ENCODE measurements at regions not wholly inside any gene's neighbourhood (a gene's known extent, or its start where the extent isn't known, plus 50 kb on each side); places are given as distances from the start of the nearest gene placed in this dataset.

GRCh38 chr6:21740376-21741124, 147.0 kb downstream of the SOX4 start:
- Histone ChIP-seq H3K27me3 (ENCODE audit: control insufficient read depth, insufficient read depth, low read length, poor library complexity, severe bottlenecking) (no peaks in the 10 kb centered on the region), H3K9ac (ENCODE audit: extremely low read depth, low read length, poor library complexity, severe bottlenecking) (peak overlapping the region; percentile 70), H3K9me3 (ENCODE audit: control insufficient read depth, low read length) (no peaks in the 10 kb centered on the region), H3K4me3 (ENCODE audit: low read length) (peak overlapping the region; percentile 76), H3K27ac (ENCODE audit: low read depth, low read length) (peak overlapping the region; percentile 89), H3K4me1 (ENCODE audit: control insufficient read depth, insufficient read depth, low read length) (peaks cover 32% of the 10 kb centered on the region), H3K36me3 (ENCODE audit: control insufficient read depth, insufficient read depth, low read length) (peaks cover 26% of the 10 kb centered on the region)
- Mint-ChIP-seq H3K27me3 (ENCODE audit: insufficient read depth) (no peaks in the 10 kb centered on the region), H3K36me3 (ENCODE audit: low read depth) (peaks cover 20% of the 10 kb centered on the region), H3K9me3 (no peaks in the 10 kb centered on the region), H3K4me3 (peak overlapping the region; percentile 38), H3K27ac (peak overlapping the region; percentile 93), H3K4me1 (peaks cover 68% of the 10 kb centered on the region)
- TF ChIP-seq CTCF (conservative IDR thresholded peaks at IDR 0.05) = no peak
- DNase-seq = no peak
- 21 to 56% methylated on average over 1 to 4 of the region's 4 CpGs for WGBS, 2 experiments (ENCODE audit: insufficient coverage in 1 of 2, insufficient read length in 1 of 2)

- Histone ChIP-seq H3K27ac (ENCODE audit: low read depth, low read length) (peak overlapping the region; percentile 89), H3K9me3 (ENCODE audit: control insufficient read depth, low read length) (no peaks in the 10 kb centered on the region), H3K36me3 (ENCODE audit: control insufficient read depth, insufficient read depth, low read length) (peaks cover 30% of the 10 kb centered on the region), H3K27me3 (ENCODE audit: control insufficient read depth, insufficient read depth, low read length, poor library complexity, severe bottlenecking) (no peaks in the 10 kb centered on the region), H3K4me1 (ENCODE audit: control insufficient read depth, insufficient read depth, low read length) (peaks cover 29% of the 10 kb centered on the region), H3K9ac (ENCODE audit: extremely low read depth, low read length, poor library complexity, severe bottlenecking) (peak overlapping the region; percentile 70), H3K4me3 (ENCODE audit: low read length) (peak overlapping the region; percentile 76)
- Mint-ChIP-seq H3K4me1 (peaks cover 60% of the 10 kb centered on the region), H3K9me3 (no peaks in the 10 kb centered on the region), H3K36me3 (ENCODE audit: low read depth) (peaks cover 20% of the 10 kb centered on the region), H3K27me3 (ENCODE audit: insufficient read depth) (no peaks in the 10 kb centered on the region), H3K27ac (peak overlapping the region; percentile 93), H3K4me3 (peak overlapping the region; percentile 36)
- DNase-seq = no peak
- 28% methylated on average over 3 to 4 of the region's 6 CpGs for WGBS, 2 experiments (ENCODE audit: insufficient coverage in 1 of 2, insufficient read length in 1 of 2)
- no peak for TF ChIP-seq CTCF (conservative IDR thresholded peaks at IDR 0.05)
Observed at GRCh38 chr6:21741221-21742109, 147.9 kb downstream of the SOX4 start.

GRCh38 chr6:21742238-21742660, 148.7 kb downstream of the SOX4 start:
- Histone ChIP-seq H3K27me3 (ENCODE audit: control insufficient read depth, insufficient read depth, low read length, poor library complexity, severe bottlenecking) (no peaks in the 10 kb centered on the region), H3K4me3 (ENCODE audit: low read length) (peak overlapping the region; percentile 76), H3K9ac (ENCODE audit: extremely low read depth, low read length, poor library complexity, severe bottlenecking) (peak overlapping the region; percentile 70), H3K9me3 (ENCODE audit: control insufficient read depth, low read length) (no peaks in the 10 kb centered on the region), H3K4me1 (ENCODE audit: control insufficient read depth, insufficient read depth, low read length) (peaks cover 28% of the 10 kb centered on the region), H3K27ac (ENCODE audit: low read depth, low read length) (peak overlapping the region; percentile 89), H3K36me3 (ENCODE audit: control insufficient read depth, insufficient read depth, low read length) (peaks cover 30% of the 10 kb centered on the region)
- Mint-ChIP-seq H3K27me3 (ENCODE audit: insufficient read depth) (no peaks in the 10 kb centered on the region), H3K4me3 (peak overlapping the region; percentile 7), H3K27ac (peak overlapping the region; percentile 93), H3K9me3 (no peaks in the 10 kb centered on the region), H3K4me1 (peaks cover 60% of the 10 kb centered on the region), H3K36me3 (ENCODE audit: low read depth) (peaks cover 24% of the 10 kb centered on the region)
- WGBS, 2 experiments (ENCODE audit: insufficient coverage in 1 of 2, insufficient read length in 1 of 2) = 22 to 40% methylated on average over 5 to 6 of the region's 6 CpGs
- no peak for TF ChIP-seq CTCF (conservative IDR thresholded peaks at IDR 0.05)
- DNase-seq = no peak

Measured in endodermal cell (in vitro differentiated cells).